Effector memory CD4-positive, alpha-beta T cell (primary cell): ENCODE measurements at regions not wholly inside any gene's neighbourhood (a gene's known extent, or its start where the extent isn't known, plus 50 kb on each side); places are given as distances from the start of the nearest gene placed in this dataset.
"Not testable (repeated sequence)": the region's sequence is repeated elsewhere in the genome, so short reads cannot be mapped to it uniquely, and the experiment has no call there.

ENCODE experiments used
- DNase-seq, 3 donors: peaks; one replicate each; pipeline ENCODE4 v3.0.0-alpha.2; 2020
- H3K27ac ChIP-seq: 2 replicates; pipeline ENCODE4 v1.7.0; 2013; ENCODE audit warnings: mild to moderate bottlenecking, low read length, moderate library complexity; ENCODE audit not compliant: insufficient read depth, poor library complexity, severe bottlenecking
- H3K27me3 ChIP-seq: replicated peaks from 2 replicates; pipeline ENCODE4 v1.7.0; 2013; ENCODE audit warnings: mild to moderate bottlenecking, low read length; ENCODE audit not compliant: insufficient read depth, control insufficient read depth, poor library complexity, severe bottlenecking
- H3K36me3 ChIP-seq: 2 replicates; pipeline ENCODE4 v1.7.0; 2013; ENCODE audit warnings: mild to moderate bottlenecking, low read length, moderate library complexity; ENCODE audit not compliant: control insufficient read depth, insufficient read depth
- H3K4me1 ChIP-seq: 2 replicates; pipeline ENCODE4 v1.7.0; 2013; ENCODE audit warnings: low read length, mild to moderate bottlenecking; ENCODE audit not compliant: control insufficient read depth, insufficient read depth, poor library complexity, severe bottlenecking
- H3K4me3 ChIP-seq: 2 replicates; pipeline ENCODE4 v1.7.0; 2013; ENCODE audit warnings: low read length, low read depth, mild to moderate bottlenecking; ENCODE audit not compliant: insufficient read depth, poor library complexity, severe bottlenecking
- H3K9me3 ChIP-seq: 2 replicates; pipeline ENCODE4 v1.7.0; 2013; ENCODE audit warnings: mild to moderate bottlenecking, low read length, moderate library complexity; ENCODE audit not compliant: control insufficient read depth

DNA sequence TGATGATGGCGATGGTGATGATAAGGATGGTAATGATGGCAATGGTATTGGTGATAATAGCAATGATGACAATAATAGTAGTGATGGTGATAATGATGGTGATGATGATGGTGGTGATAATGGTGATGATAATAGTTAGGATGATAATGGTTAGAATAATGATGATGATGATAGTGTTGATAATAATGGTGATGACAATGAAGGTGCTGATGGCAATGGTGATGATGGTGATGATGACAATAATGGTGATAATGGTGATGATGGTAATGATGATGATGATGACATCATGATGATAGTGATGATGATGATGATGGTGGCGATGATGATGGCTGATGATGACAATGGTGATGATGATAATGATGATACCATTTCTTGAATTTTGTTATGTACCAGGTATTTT is 309.9 kb downstream of the MIAT start:
- H3K27me3 ChIP-seq, result no peaks in the 10 kb centered on the region
- H3K36me3 ChIP-seq, result no peaks in the 10 kb centered on the region
- no peaks in the 10 kb centered on the region for H3K9me3 ChIP-seq
- no peak for DNase-seq
- H3K27ac ChIP-seq, result no peak overlapping the region
- no peaks in the 10 kb centered on the region for H3K4me1 ChIP-seq
- no peak overlapping the region for H3K4me3 ChIP-seq

DNA sequence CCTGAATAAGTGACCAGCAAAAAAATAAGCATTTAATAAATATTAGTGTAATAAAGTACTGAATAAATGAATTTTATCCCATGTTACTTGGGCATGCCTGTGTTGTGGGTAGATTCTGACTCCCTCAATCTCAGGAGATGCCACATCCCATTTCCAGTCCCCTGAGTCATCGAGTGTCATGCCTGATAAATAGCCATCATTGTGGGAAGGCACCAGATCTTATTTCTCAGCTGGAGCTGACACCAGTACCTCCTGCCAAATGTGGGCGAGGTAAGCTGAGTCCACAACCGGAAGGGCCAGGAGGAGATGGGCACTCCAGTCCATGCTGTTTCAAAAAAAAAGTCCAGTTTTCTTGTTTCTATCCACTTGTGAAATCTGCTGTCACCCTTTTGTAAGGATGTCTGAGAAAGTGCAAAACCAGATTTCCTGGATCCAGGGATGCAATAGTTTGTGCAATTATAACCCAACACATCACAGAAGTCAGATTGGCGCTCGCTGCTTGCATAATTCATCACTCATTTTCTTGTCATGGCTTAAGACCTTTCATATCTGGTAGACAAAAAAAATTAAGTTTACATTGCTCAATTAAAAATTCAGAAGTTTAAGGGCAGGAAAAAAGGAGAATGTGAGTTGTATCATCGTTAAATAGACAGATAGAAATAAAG is 311.6 kb downstream of the MIAT start:
- no peaks in the 10 kb centered on the region for H3K9me3 ChIP-seq

DNA sequence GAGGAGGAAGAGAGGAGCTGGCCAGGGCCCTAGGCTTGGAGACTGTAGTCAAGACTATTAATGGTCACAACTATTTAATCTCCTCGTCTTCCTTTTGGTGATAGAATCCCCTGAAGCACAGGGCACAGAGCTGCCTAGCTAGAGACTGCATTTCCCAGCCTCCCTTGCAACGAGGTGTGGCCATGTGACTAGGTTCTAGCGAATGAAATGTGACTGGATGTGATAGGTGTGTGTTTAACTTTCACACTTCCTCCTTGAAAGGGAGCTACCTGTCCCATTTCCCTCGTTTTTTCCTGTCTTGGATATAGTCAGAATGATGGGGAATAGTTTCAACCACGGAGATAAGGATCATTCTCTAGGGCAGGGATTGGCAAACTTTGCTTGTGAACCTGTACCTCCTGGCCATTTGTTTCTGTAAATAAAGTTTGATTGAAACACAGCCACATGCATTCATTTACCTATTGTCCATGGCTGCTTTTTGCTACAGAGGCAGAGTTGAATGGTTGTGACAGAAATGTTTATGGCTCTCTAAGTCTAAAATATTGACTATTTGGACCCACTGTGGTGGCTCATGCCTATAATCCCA is 313.5 kb downstream of the MIAT start:
- Histone ChIP-seq H3K27me3 (no peaks in the 10 kb centered on the region), H3K36me3 (no peaks in the 10 kb centered on the region), H3K4me3 (no peak overlapping the region), H3K9me3 (no peaks in the 10 kb centered on the region), H3K4me1 (no peaks in the 10 kb centered on the region), H3K27ac (no peak overlapping the region)
- DNase-seq, result no peak

More for the DNA sequence above, 311.6 kb downstream of the MIAT start:
- H3K27ac ChIP-seq, result no peak overlapping the region
- H3K4me1 ChIP-seq, result no peaks in the 10 kb centered on the region
- H3K36me3 ChIP-seq, result no peaks in the 10 kb centered on the region
- no peak for DNase-seq
- H3K4me3 ChIP-seq, result no peak overlapping the region
- no peaks in the 10 kb centered on the region for H3K27me3 ChIP-seq

DNA sequence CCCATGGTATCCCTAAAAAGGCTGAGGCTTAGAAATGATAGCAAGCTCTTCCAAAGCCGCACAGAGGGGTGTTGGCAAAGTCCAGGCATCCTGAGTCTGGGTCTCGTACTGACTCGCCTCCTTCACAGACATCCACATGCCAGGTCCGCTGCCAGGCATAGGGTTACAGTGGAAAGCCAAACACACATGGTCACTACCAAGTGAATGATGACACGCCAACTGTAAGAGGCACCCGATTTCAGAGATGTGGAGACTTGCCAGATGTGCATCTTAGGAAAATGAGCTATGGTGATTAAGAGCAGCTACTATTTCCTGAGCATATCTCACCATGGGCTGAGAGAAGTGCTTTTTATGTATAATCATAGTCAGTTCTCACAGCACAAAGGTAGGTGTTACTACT is 314.9 kb downstream of the MIAT start:
- H3K9me3 ChIP-seq, result no peaks in the 10 kb centered on the region
- no peak overlapping the region for H3K4me3 ChIP-seq
- DNase-seq, result no peak
- H3K36me3 ChIP-seq, result no peaks in the 10 kb centered on the region
- no peaks in the 10 kb centered on the region for H3K4me1 ChIP-seq
- H3K27ac ChIP-seq, result no peak overlapping the region
- H3K27me3 ChIP-seq, result no peaks in the 10 kb centered on the region

DNA sequence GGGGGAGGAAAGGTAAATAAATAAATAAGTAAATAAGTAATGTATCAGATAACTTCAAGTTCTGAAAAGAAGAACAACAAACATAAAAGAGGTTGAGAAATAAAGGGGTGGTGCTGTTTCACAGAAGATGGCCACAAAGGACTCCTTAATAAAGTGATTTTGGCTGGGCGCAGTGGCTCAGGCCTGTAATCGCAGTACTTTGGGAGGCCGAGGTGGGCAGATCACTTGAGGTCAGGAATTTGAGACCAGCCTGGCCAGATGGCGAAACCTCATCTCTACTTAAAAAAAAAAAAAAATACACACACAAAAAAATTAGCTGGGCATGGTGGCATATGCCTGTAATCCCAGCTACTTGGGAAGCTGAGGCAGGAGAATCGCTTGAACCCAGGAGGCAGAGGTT is 315.5 kb downstream of the MIAT start:
- H3K9me3 ChIP-seq, H3K27me3 ChIP-seq, H3K4me1 ChIP-seq, DNase-seq, H3K36me3 ChIP-seq, H3K4me3 ChIP-seq, H3K27ac ChIP-seq: not testable (repeated sequence)

DNA sequence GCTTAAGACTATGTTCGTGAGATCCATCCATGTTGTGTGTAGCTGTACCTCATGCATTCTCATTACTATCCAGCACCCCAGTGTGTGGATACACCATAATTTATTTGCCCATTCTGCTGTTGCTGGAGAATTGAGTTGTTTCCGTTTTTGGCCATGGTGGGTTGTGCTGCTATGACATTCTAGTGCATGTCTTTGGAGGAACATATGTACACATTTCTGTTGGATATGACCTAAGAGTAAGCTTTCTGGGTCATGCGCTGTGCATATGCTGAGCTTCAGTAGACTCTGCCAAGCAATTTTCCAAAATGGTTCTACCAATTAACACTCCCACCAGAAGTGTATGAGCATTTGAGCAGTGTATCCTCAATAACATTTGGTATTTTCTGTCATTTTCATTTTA is 316.6 kb downstream of the MIAT start:
- no peaks in the 10 kb centered on the region for H3K36me3 ChIP-seq
- H3K4me1 ChIP-seq, result no peaks in the 10 kb centered on the region
- no peaks in the 10 kb centered on the region for H3K9me3 ChIP-seq
- no peak for DNase-seq
- no peak overlapping the region for H3K27ac ChIP-seq
- H3K4me3 ChIP-seq, result no peak overlapping the region
- H3K27me3 ChIP-seq, result no peaks in the 10 kb centered on the region

DNA sequence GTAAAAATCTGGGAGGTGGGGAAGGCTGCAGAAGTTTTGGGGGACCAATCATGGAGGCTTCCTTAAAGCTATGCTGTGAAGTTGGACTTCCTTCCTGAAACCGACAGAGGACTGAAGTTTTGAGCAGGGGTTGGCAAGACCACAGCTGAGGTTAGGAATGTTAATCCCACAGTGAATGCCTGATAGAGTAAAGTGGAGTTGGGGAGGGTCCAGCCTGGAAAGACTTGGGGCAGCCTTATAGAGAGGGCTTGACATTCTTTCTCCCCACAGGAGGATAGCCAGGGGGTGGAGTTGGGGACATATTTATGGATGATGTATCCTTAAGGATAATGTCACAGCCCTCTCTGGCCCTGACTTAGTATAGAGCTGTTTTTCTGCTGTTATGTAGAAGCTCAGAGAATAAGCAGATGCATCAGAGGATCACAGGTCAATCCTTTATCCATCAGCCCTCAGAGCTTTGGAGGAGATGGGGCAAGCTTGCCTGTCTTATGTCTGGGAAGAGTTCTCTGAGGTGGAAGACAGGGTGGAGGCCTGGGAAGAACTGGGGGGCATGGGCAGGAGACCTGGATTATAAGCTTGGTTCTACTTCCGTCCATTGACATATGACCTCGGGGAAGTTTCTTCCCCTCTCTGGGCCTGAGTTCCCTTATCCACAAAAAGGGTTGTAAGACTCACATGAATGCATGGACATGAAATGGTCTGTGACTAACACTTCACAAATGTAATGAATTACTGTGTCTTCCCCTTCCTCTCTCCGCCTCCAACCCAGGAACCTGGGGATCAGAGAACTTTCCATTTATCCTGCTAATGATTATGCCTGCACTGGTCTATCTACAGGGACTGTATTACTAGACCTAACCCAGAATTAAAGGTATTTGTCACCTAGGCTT is 317.8 kb downstream of the MIAT start:
- H3K27ac ChIP-seq, result no peak overlapping the region
- no peaks in the 10 kb centered on the region for H3K4me1 ChIP-seq
- no peaks in the 10 kb centered on the region for H3K36me3 ChIP-seq
- H3K9me3 ChIP-seq, result no peaks in the 10 kb centered on the region
- no peaks in the 10 kb centered on the region for H3K27me3 ChIP-seq
- no peak for DNase-seq
- no peak overlapping the region for H3K4me3 ChIP-seq

DNA sequence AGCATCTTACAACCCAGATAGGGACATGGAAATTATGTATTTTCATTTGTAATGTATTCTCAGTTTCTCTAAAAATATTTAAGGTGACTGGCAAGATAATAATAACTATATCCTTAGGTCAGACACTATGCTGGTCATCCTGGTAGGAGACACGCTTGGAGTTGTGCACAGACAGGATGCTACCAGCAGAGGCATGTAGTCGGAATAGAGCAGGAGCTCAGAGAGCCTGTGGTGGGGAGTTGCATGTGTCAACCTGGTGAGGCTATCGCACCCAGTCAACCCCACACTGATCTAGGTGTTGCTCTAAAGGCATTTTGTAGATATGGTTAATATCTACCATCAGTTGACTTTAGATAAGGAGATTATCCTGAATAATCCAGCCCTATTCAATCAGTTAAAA is 318.5 kb downstream of the MIAT start:
- Histone ChIP-seq H3K9me3 (no peaks in the 10 kb centered on the region), H3K36me3 (no peaks in the 10 kb centered on the region), H3K27me3 (no peaks in the 10 kb centered on the region), H3K27ac (no peak overlapping the region), H3K4me1 (no peaks in the 10 kb centered on the region), H3K4me3 (no peak overlapping the region)
- no peak for DNase-seq

DNA sequence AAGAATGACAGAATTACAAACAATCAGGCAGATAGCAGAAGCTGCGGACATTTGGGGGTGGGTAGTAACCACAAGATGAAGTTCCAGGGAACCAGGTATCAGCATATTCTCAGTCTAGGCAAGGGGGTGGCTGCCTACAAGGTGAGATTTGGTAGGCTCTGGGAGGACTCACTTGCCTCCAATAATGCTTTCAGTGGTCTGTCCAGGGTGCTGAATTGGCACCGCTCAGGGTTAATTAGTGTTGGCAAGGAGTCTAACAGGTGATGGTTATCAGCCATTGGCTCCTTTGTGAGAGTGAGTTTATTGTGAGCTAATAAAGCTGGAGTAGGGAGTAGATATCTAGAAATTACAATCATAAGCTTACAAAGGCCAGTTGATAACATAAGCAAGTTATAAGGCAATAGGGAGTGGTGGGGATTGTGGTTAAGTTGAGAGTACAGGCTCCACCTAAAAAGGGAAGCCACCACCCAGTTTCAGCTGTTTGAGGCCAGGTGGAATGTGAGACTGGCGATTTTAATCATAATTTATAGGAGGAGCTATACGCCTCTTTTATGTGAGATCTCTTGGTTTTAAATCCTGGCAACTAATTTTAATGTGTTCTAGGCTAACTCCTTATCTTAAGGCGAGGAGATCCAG is 320.5 kb downstream of the MIAT start:
- H3K4me3 ChIP-seq, result no peak overlapping the region
- H3K36me3 ChIP-seq, result no peaks in the 10 kb centered on the region
- H3K27me3 ChIP-seq, result no peaks in the 10 kb centered on the region

DNA sequence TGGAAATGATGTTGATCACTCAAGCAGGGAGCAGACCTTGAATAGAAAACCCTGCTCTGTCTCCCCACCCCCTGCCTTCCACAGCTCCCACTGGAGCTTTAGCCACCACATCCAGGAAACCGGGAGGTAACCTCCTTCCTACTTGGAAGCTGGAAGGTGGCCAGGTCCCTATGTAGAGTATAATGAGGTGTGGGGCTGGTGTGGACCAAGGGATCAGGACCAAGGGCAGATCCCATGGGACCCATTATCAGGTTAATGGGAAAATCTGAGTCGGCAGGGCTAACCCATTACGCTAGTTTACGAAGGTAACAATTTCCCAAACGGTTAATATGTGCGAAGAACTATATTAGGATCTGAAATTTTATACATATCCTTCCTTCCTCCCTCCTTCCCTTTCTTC is 321.9 kb downstream of the MIAT start:
- Histone ChIP-seq H3K27ac (no peak overlapping the region), H3K36me3 (no peaks in the 10 kb centered on the region), H3K9me3 (no peaks in the 10 kb centered on the region), H3K27me3 (no peaks in the 10 kb centered on the region), H3K4me3 (no peak overlapping the region), H3K4me1 (no peaks in the 10 kb centered on the region)
- DNase-seq, result no peak

More for the DNA sequence above, 320.5 kb downstream of the MIAT start:
- H3K9me3 ChIP-seq, result no peaks in the 10 kb centered on the region
- no peak for DNase-seq
- H3K4me1 ChIP-seq, result no peaks in the 10 kb centered on the region
- no peak overlapping the region for H3K27ac ChIP-seq
